ENCODE measurements at regions not wholly inside any gene's neighbourhood (a gene's known extent, or its start where the extent isn't known, plus 50 kb on each side); places are given as distances from the start of the nearest gene placed in this dataset.
"Not testable (repeated sequence)": the region's sequence is repeated elsewhere in the genome, so short reads cannot be mapped to it uniquely, and the experiment has no call there.

DNA sequence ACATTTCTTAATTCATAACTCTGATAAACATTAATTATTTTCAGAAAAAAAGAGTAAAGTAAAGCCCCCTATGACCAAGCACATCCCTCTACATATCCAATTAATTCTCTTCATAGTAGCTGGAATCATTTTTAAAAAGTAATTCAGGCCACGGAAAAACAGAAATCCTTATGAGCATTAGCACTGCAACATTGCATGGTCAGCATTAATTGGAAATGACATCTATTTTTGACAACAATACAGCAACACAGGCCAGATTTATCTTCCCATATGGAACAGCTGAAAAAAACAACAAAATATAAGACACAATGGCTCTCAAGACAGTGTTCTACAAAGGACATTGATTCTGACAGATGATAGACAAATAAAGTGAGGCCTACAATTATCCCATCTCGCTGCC lies 236.6 kb downstream of the TMA16 start:
- H3K9ac ChIP-seq (ENCODE audit: extremely low read depth, low read length, poor library complexity, severe bottlenecking): no peak overlapping the region
- no peak overlapping the region for H3K4me3 Mint-ChIP-seq
- WGBS, 2 experiments (ENCODE audit: insufficient coverage in 1 of 2, insufficient read length in 1 of 2): 71 to 97% methylated on average over 1 to 2 of the region's 2 CpGs
- no peaks in the 10 kb centered on the region for H3K27me3 ChIP-seq (ENCODE audit: control insufficient read depth, insufficient read depth, low read length, poor library complexity, severe bottlenecking)
- H3K36me3 Mint-ChIP-seq (ENCODE audit: low read depth): no peaks in the 10 kb centered on the region
- TF ChIP-seq, protein P1, sequence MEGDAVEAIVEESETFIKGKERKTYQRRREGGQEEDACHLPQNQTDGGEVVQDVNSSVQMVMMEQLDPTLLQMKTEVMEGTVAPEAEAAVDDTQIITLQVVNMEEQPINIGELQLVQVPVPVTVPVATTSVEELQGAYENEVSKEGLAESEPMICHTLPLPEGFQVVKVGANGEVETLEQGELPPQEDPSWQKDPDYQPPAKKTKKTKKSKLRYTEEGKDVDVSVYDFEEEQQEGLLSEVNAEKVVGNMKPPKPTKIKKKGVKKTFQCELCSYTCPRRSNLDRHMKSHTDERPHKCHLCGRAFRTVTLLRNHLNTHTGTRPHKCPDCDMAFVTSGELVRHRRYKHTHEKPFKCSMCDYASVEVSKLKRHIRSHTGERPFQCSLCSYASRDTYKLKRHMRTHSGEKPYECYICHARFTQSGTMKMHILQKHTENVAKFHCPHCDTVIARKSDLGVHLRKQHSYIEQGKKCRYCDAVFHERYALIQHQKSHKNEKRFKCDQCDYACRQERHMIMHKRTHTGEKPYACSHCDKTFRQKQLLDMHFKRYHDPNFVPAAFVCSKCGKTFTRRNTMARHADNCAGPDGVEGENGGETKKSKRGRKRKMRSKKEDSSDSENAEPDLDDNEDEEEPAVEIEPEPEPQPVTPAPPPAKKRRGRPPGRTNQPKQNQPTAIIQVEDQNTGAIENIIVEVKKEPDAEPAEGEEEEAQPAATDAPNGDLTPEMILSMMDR (conservative IDR thresholded peaks at IDR 0.05): no peak
- no peak overlapping the region for H3K4me3 ChIP-seq (ENCODE audit: low read length)
- H3K27me3 Mint-ChIP-seq (ENCODE audit: insufficient read depth): no peaks in the 10 kb centered on the region
- H3K27ac ChIP-seq (ENCODE audit: low read depth, low read length): no peak overlapping the region
- H3K36me3 ChIP-seq (ENCODE audit: control insufficient read depth, insufficient read depth, low read length): no peaks in the 10 kb centered on the region
- no peak overlapping the region for H3K27ac Mint-ChIP-seq
- H3K9me3 ChIP-seq (ENCODE audit: control insufficient read depth, low read length): no peaks in the 10 kb centered on the region
- no peak for DNase-seq
- H3K4me1 ChIP-seq (ENCODE audit: control insufficient read depth, insufficient read depth, low read length): no peaks in the 10 kb centered on the region
- no peaks in the 10 kb centered on the region for H3K4me1 Mint-ChIP-seq
- H3K9me3 Mint-ChIP-seq: peaks cover 18% of the 10 kb centered on the region

DNA sequence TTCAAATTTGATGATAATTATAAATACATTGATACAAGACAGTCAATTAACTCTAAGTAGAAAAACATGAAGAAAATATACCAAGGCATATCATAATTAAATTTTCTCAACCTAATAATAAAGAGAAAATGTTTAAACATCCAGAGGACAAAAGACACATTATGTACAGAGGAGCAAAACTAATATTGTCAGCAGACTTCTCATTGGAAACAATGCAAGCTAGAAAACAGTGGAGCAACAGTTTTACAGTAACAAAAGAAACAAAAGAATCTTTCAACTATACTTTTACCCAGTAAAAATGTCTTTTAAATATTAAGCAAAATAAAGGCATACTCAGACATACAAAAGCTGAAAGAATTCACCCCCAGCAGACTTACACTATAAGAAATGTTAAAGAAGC lies 238.0 kb downstream of the TMA16 start:
- H3K9me3 ChIP-seq (ENCODE audit: control insufficient read depth, low read length): no peaks in the 10 kb centered on the region
- no peaks in the 10 kb centered on the region for H3K4me1 ChIP-seq (ENCODE audit: control insufficient read depth, insufficient read depth, low read length)
- H3K4me3 Mint-ChIP-seq: no peak overlapping the region
- no peak overlapping the region for H3K4me3 ChIP-seq (ENCODE audit: low read length)
- no peaks in the 10 kb centered on the region for H3K36me3 ChIP-seq (ENCODE audit: control insufficient read depth, insufficient read depth, low read length)
- no peak overlapping the region for H3K27ac Mint-ChIP-seq
- H3K4me1 Mint-ChIP-seq: no peaks in the 10 kb centered on the region
- no peaks in the 10 kb centered on the region for H3K27me3 ChIP-seq (ENCODE audit: control insufficient read depth, insufficient read depth, low read length, poor library complexity, severe bottlenecking)
- TF ChIP-seq, protein P1 (conservative IDR thresholded peaks at IDR 0.05): no peak
- H3K27me3 Mint-ChIP-seq (ENCODE audit: insufficient read depth): no peaks in the 10 kb centered on the region
- no peak for DNase-seq
- H3K9ac ChIP-seq (ENCODE audit: extremely low read depth, low read length, poor library complexity, severe bottlenecking): no peak overlapping the region
- H3K9me3 Mint-ChIP-seq: peaks cover 8% of the 10 kb centered on the region
- no peak overlapping the region for H3K27ac ChIP-seq (ENCODE audit: low read depth, low read length)
- no peaks in the 10 kb centered on the region for H3K36me3 Mint-ChIP-seq (ENCODE audit: low read depth)

GRCh38 chr4:163736876-163737275 lies 242.4 kb downstream of the TMA16 start:
- H3K9me3 ChIP-seq (ENCODE audit: control insufficient read depth, low read length): no peaks in the 10 kb centered on the region
- TF ChIP-seq, protein P1 (conservative IDR thresholded peaks at IDR 0.05): no peak
- no peak for DNase-seq
- no peaks in the 10 kb centered on the region for H3K4me1 ChIP-seq (ENCODE audit: control insufficient read depth, insufficient read depth, low read length)
- H3K27me3 ChIP-seq (ENCODE audit: control insufficient read depth, insufficient read depth, low read length, poor library complexity, severe bottlenecking): no peaks in the 10 kb centered on the region
- H3K9me3 Mint-ChIP-seq: peaks cover 2% of the 10 kb centered on the region
- no peaks in the 10 kb centered on the region for H3K4me1 Mint-ChIP-seq
- no peak overlapping the region for H3K4me3 ChIP-seq (ENCODE audit: low read length)
- no peaks in the 10 kb centered on the region for H3K36me3 Mint-ChIP-seq (ENCODE audit: low read depth)
- no peak overlapping the region for H3K27ac Mint-ChIP-seq
- no peaks in the 10 kb centered on the region for H3K36me3 ChIP-seq (ENCODE audit: control insufficient read depth, insufficient read depth, low read length)
- no peak overlapping the region for H3K27ac ChIP-seq (ENCODE audit: low read depth, low read length)
- no peak overlapping the region for H3K9ac ChIP-seq (ENCODE audit: extremely low read depth, low read length, poor library complexity, severe bottlenecking)
- no CpG with 5 or more reads among the region's 3 CpGs for WGBS, 2 experiments (ENCODE audit: insufficient coverage in 1 of 2, insufficient read length in 1 of 2)
- H3K27me3 Mint-ChIP-seq (ENCODE audit: insufficient read depth): no peaks in the 10 kb centered on the region
- no peak overlapping the region for H3K4me3 Mint-ChIP-seq

- H3K9me3 ChIP-seq (ENCODE audit: control insufficient read depth, low read length); H3K27me3 ChIP-seq (ENCODE audit: control insufficient read depth, insufficient read depth, low read length, poor library complexity, severe bottlenecking); DNase-seq; H3K4me3 Mint-ChIP-seq; H3K27me3 Mint-ChIP-seq (ENCODE audit: insufficient read depth); H3K4me3 ChIP-seq (ENCODE audit: low read length); H3K36me3 Mint-ChIP-seq (ENCODE audit: low read depth); H3K36me3 ChIP-seq (ENCODE audit: control insufficient read depth, insufficient read depth, low read length); H3K27ac ChIP-seq (ENCODE audit: low read depth, low read length); H3K4me1 Mint-ChIP-seq; H3K4me1 ChIP-seq (ENCODE audit: control insufficient read depth, insufficient read depth, low read length); H3K9me3 Mint-ChIP-seq; H3K27ac Mint-ChIP-seq; H3K9ac ChIP-seq (ENCODE audit: extremely low read depth, low read length, poor library complexity, severe bottlenecking): not testable (repeated sequence)
- WGBS, 2 experiments (ENCODE audit: insufficient coverage in 1 of 2, insufficient read length in 1 of 2): 89 to 92% methylated on average over 4 to 6 of the region's 7 CpGs
Observed at GRCh38 chr4:163737846-163738245, 243.4 kb downstream of the TMA16 start.
